ENCODE measurements at regions not wholly inside any gene's neighbourhood (a gene's known extent, or its start where the extent isn't known, plus 50 kb on each side); places are given as distances from the start of the nearest gene placed in this dataset.

DNA sequence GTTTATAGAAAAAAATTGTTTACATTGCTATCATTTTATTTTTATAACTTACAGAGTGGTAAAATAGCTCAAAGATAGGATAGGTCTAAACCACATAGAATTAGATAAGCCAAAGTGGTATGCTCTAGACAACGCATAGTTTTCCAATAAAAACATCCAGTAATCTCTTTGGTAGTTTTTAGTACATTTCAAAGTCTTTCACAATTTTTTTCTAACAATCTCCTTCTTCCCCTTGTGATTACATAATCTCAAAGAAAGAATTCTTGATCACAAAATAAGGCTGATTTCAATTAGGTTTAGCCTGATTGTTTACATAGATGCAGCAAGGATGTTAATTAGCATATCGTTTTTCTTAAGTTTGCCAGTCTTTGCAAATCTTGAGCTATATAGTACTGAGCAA is 460.0 kb downstream of the FUT8 start:
- H3K27ac Mint-ChIP-seq: no peak overlapping the region
- H3K4me3 Mint-ChIP-seq: no peak overlapping the region
- H3K9ac ChIP-seq (ENCODE audit: extremely low read depth, low read length, poor library complexity, severe bottlenecking): no peak overlapping the region
- no peaks in the 10 kb centered on the region for H3K9me3 ChIP-seq (ENCODE audit: control insufficient read depth, low read length)
- no peaks in the 10 kb centered on the region for H3K4me1 Mint-ChIP-seq
- no peaks in the 10 kb centered on the region for H3K27me3 Mint-ChIP-seq (ENCODE audit: insufficient read depth)
- H3K9me3 Mint-ChIP-seq: no peaks in the 10 kb centered on the region
- no peaks in the 10 kb centered on the region for H3K36me3 Mint-ChIP-seq (ENCODE audit: low read depth)
- no peak overlapping the region for H3K4me3 ChIP-seq (ENCODE audit: low read length)
- H3K27me3 ChIP-seq (ENCODE audit: control insufficient read depth, insufficient read depth, low read length, poor library complexity, severe bottlenecking): peaks cover 6% of the 10 kb centered on the region
- no peak overlapping the region for H3K27ac ChIP-seq (ENCODE audit: low read depth, low read length)
- no peaks in the 10 kb centered on the region for H3K36me3 ChIP-seq (ENCODE audit: control insufficient read depth, insufficient read depth, low read length)
- 86 to 90% methylated on average over 1 to 2 of the region's 2 CpGs for WGBS, 2 experiments (ENCODE audit: insufficient coverage in 1 of 2, insufficient read length in 1 of 2)
- TF ChIP-seq CTCF (conservative IDR thresholded peaks at IDR 0.05): no peak
- no peak for DNase-seq
- H3K4me1 ChIP-seq (ENCODE audit: control insufficient read depth, insufficient read depth, low read length): no peaks in the 10 kb centered on the region

DNA sequence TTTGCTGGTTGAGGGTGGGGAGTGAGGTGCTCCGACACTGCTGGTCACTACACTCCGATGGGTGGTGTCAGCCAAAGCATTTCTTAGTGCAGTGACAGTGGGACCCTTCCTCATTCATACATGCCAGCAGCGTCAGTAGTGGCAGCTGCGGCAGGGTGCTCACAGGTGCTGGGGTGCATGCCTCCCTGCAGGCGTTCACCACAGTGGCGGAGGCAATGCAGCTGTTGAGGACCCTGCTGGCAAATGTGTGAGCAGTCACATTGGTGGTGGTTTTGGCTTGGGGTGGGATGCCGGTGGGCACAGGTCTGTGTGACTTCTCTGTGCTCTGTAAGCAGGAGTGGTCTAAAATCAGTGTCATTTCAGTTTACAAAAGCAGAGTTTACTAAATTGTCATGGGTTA is 464.6 kb downstream of the FUT8 start:
- Mint-ChIP-seq H3K9me3 (peaks cover 7% of the 10 kb centered on the region), H3K4me3 (no peak overlapping the region), H3K27ac (no peak overlapping the region), H3K27me3 (ENCODE audit: insufficient read depth) (no peaks in the 10 kb centered on the region), H3K4me1 (no peaks in the 10 kb centered on the region), H3K36me3 (ENCODE audit: low read depth) (no peaks in the 10 kb centered on the region)
- no peaks in the 10 kb centered on the region for H3K4me1 ChIP-seq (ENCODE audit: control insufficient read depth, insufficient read depth, low read length)
- no peak overlapping the region for H3K4me3 ChIP-seq (ENCODE audit: low read length)
- no peaks in the 10 kb centered on the region for H3K27me3 ChIP-seq (ENCODE audit: control insufficient read depth, insufficient read depth, low read length, poor library complexity, severe bottlenecking)
- no peak overlapping the region for H3K27ac ChIP-seq (ENCODE audit: low read depth, low read length)
- WGBS, 2 experiments (ENCODE audit: insufficient coverage in 1 of 2, insufficient read length in 1 of 2): 92% methylated on average over 7 of the region's 7 CpGs; no CpG with 5 or more reads in 1 of the 2 experiments
- DNase-seq: no peak
- no peak for TF ChIP-seq CTCF (conservative IDR thresholded peaks at IDR 0.05)
- no peaks in the 10 kb centered on the region for H3K9me3 ChIP-seq (ENCODE audit: control insufficient read depth, low read length)
- H3K36me3 ChIP-seq (ENCODE audit: control insufficient read depth, insufficient read depth, low read length): no peaks in the 10 kb centered on the region
- H3K9ac ChIP-seq (ENCODE audit: extremely low read depth, low read length, poor library complexity, severe bottlenecking): no peak overlapping the region

DNA sequence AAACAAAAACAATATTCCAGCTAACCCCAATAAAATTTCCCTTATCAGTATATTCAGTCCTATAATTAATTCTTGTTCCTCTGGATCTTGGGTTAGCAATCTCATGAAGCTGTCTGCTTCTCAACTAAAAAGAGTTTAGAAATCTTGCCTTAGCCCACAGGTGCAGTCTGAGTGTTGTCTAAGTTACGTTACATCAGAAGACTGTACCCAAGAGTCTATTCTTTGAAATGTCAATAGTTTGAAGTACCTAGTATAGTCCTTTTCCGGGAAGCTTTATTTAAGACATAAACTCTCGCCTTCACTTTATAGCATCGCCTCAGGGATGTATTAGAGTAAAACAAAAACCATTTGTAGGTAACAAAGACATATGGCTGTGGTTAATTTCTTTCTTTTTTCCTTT is 465.1 kb downstream of the FUT8 start:
- no peaks in the 10 kb centered on the region for H3K27me3 Mint-ChIP-seq (ENCODE audit: insufficient read depth)
- no peak overlapping the region for H3K27ac ChIP-seq (ENCODE audit: low read depth, low read length)
- peaks cover 10% of the 10 kb centered on the region for H3K9me3 Mint-ChIP-seq
- no peaks in the 10 kb centered on the region for H3K36me3 Mint-ChIP-seq (ENCODE audit: low read depth)
- H3K36me3 ChIP-seq (ENCODE audit: control insufficient read depth, insufficient read depth, low read length): no peaks in the 10 kb centered on the region
- H3K27ac Mint-ChIP-seq: no peak overlapping the region
- no peaks in the 10 kb centered on the region for H3K4me1 ChIP-seq (ENCODE audit: control insufficient read depth, insufficient read depth, low read length)
- H3K9me3 ChIP-seq (ENCODE audit: control insufficient read depth, low read length): no peaks in the 10 kb centered on the region
- H3K27me3 ChIP-seq (ENCODE audit: control insufficient read depth, insufficient read depth, low read length, poor library complexity, severe bottlenecking): no peaks in the 10 kb centered on the region
- WGBS, 2 experiments (ENCODE audit: insufficient coverage in 1 of 2, insufficient read length in 1 of 2): 100% methylated on average over 2 of the region's 4 CpGs; no CpG with 5 or more reads in 1 of the 2 experiments
- no peaks in the 10 kb centered on the region for H3K4me1 Mint-ChIP-seq
- H3K9ac ChIP-seq (ENCODE audit: extremely low read depth, low read length, poor library complexity, severe bottlenecking): no peak overlapping the region
- no peak overlapping the region for H3K4me3 ChIP-seq (ENCODE audit: low read length)
- DNase-seq: no peak
- TF ChIP-seq CTCF (conservative IDR thresholded peaks at IDR 0.05): no peak
- no peak overlapping the region for H3K4me3 Mint-ChIP-seq

All from endodermal cell (in vitro differentiated cells).